ENCODE measurements at regions not wholly inside any gene's neighbourhood (a gene's known extent, or its start where the extent isn't known, plus 50 kb on each side); places are given as distances from the start of the nearest gene placed in this dataset.

GRCh38 chr4:137226900-137227299 is 305.4 kb downstream of the PCDH18 start:
- no peak for TF ChIP-seq EP300 (IDR thresholded peaks at IDR 0.05)
- no peak for TF ChIP-seq POLR2A (IDR thresholded peaks at IDR 0.05)
- no peak for TF ChIP-seq CTCF (IDR thresholded peaks at IDR 0.05)
- no peak for TF ChIP-seq POLR2AphosphoS5 (IDR thresholded peaks at IDR 0.05)
- H3K4me1 ChIP-seq = no peaks in the 10 kb centered on the region
- no peak overlapping the region for H3K4me3 ChIP-seq
- no peaks in the 10 kb centered on the region for H3K36me3 ChIP-seq
- no peaks in the 10 kb centered on the region for H3K27me3 ChIP-seq
- intact Hi-C loops (cut with DNase I; ENCODE audit: low total_unique reads) = no loop called here
- no peak overlapping the region for H3K27ac ChIP-seq
- 49 to 67% (median 57%) methylated on average over 2 of the region's 2 CpGs for WGBS, 5 donors
- peaks cover 0 to 10% (median 6%) of the 10 kb centered on the region in 4 donors for H3K9me3 ChIP-seq
- peak in 1 of 2 donors; percentile 2 for DNase-seq

GRCh38 chr4:137226221-137226620 is 306.1 kb downstream of the PCDH18 start:
- no peak for DNase-seq
- no peaks in the 10 kb centered on the region for H3K36me3 ChIP-seq
- H3K9me3 ChIP-seq = peaks cover 0 to 10% (median 6%) of the 10 kb centered on the region in 4 donors
- no peak overlapping the region for H3K4me3 ChIP-seq
- intact Hi-C loops (cut with DNase I; ENCODE audit: low total_unique reads) = no loop called here
- no peaks in the 10 kb centered on the region for H3K27me3 ChIP-seq
- TF ChIP-seq POLR2A (IDR thresholded peaks at IDR 0.05) (no peak), POLR2AphosphoS5 (IDR thresholded peaks at IDR 0.05) (no peak), EP300 (IDR thresholded peaks at IDR 0.05) (no peak), CTCF (IDR thresholded peaks at IDR 0.05) (no peak)
- 50 to 63% (median 54%) methylated on average over 2 of the region's 2 CpGs for WGBS, 5 donors
- H3K4me1 ChIP-seq = no peaks in the 10 kb centered on the region
- H3K27ac ChIP-seq = no peak overlapping the region

- Histone ChIP-seq H3K36me3 (no peaks in the 10 kb centered on the region), H3K27ac (no peak overlapping the region), H3K4me1 (no peaks in the 10 kb centered on the region), H3K27me3 (no peaks in the 10 kb centered on the region), H3K4me3 (no peak overlapping the region), H3K9me3 (no peaks in the 10 kb centered on the region)
- intact Hi-C loops (cut with DNase I; ENCODE audit: low total_unique reads) = no loop called here
- TF ChIP-seq EP300 (IDR thresholded peaks at IDR 0.05) (no peak), POLR2A (IDR thresholded peaks at IDR 0.05) (no peak)
- no peak for DNase-seq
- WGBS, 5 donors = 75 to 82% (median 78%) methylated on average over 4 of the region's 4 CpGs
These were observed 318.7 kb downstream of the PCDH18 start for GRCh38 chr4:137213372-137214173.

- TF ChIP-seq POLR2AphosphoS5 (IDR thresholded peaks at IDR 0.05) (no peak), CTCF (IDR thresholded peaks at IDR 0.05) (no peak), EP300 (IDR thresholded peaks at IDR 0.05) (no peak), POLR2A (IDR thresholded peaks at IDR 0.05) (no peak)
- Histone ChIP-seq H3K27me3 (no peaks in the 10 kb centered on the region), H3K9me3 (no peaks in the 10 kb centered on the region), H3K27ac (no peak overlapping the region), H3K4me1 (no peaks in the 10 kb centered on the region), H3K36me3 (no peaks in the 10 kb centered on the region), H3K4me3 (no peak overlapping the region)
- intact Hi-C loops (cut with DNase I; ENCODE audit: low total_unique reads) = no loop called here
- DNase-seq = no peak
These were observed 319.7 kb downstream of the PCDH18 start for GRCh38 chr4:137212601-137213000.

- no peaks in the 10 kb centered on the region for H3K9me3 ChIP-seq
- WGBS, 5 donors = 82 to 90% (median 88%) methylated on average over 2 of the region's 2 CpGs
- TF ChIP-seq CTCF (IDR thresholded peaks at IDR 0.05) = no peak
- TF ChIP-seq POLR2A (IDR thresholded peaks at IDR 0.05) = no peak
- no peak for TF ChIP-seq POLR2AphosphoS5 (IDR thresholded peaks at IDR 0.05)
- no peak for TF ChIP-seq EP300 (IDR thresholded peaks at IDR 0.05)
- H3K36me3 ChIP-seq = no peaks in the 10 kb centered on the region
- no peaks in the 10 kb centered on the region for H3K27me3 ChIP-seq
- H3K4me3 ChIP-seq = no peak overlapping the region
- no peak overlapping the region for H3K27ac ChIP-seq
- intact Hi-C loops (cut with DNase I; ENCODE audit: low total_unique reads) = no loop called here
- no peak for DNase-seq
- H3K4me1 ChIP-seq = no peaks in the 10 kb centered on the region
These were observed 323.1 kb downstream of the PCDH18 start for GRCh38 chr4:137209240-137209639.

Data from stomach (tissue), 8 donors.